ENCODE measurements at regions not wholly inside any gene's neighbourhood (a gene's known extent, or its start where the extent isn't known, plus 50 kb on each side); places are given as distances from the start of the nearest gene placed in this dataset.

DNA sequence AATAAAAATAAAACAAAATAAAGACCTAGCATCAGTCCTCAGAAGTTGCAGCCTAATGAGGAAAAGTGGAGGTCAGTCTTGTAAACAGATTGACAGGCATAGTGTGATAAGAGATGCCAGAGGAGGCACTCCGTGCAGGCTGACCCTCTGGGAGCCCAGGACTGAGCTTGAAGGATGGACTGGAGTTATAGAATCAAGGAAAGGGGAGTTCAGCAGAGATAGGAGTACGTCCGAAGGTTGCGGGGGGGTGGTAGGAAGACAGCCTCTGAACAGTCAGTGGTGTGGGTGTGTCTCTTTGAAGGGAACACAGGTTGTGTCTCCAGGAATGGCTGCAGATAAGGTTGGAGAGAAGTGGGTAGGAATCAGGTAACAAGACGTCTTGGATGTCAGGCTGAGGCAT is 126.1 kb upstream of the CPEB4 start:
- no peak overlapping the region for H3K4me3 ChIP-seq (replicated peaks; ENCODE audit: low read depth, low read length)
- TF ChIP-seq, protein P1, sequence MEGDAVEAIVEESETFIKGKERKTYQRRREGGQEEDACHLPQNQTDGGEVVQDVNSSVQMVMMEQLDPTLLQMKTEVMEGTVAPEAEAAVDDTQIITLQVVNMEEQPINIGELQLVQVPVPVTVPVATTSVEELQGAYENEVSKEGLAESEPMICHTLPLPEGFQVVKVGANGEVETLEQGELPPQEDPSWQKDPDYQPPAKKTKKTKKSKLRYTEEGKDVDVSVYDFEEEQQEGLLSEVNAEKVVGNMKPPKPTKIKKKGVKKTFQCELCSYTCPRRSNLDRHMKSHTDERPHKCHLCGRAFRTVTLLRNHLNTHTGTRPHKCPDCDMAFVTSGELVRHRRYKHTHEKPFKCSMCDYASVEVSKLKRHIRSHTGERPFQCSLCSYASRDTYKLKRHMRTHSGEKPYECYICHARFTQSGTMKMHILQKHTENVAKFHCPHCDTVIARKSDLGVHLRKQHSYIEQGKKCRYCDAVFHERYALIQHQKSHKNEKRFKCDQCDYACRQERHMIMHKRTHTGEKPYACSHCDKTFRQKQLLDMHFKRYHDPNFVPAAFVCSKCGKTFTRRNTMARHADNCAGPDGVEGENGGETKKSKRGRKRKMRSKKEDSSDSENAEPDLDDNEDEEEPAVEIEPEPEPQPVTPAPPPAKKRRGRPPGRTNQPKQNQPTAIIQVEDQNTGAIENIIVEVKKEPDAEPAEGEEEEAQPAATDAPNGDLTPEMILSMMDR (IDR thresholded peaks at IDR 0.05; ENCODE audit: low read depth, low read length, missing control alignments), result no peak
- no peak for DNase-seq (ENCODE audit: extremely low read depth, low read depth)

DNA sequence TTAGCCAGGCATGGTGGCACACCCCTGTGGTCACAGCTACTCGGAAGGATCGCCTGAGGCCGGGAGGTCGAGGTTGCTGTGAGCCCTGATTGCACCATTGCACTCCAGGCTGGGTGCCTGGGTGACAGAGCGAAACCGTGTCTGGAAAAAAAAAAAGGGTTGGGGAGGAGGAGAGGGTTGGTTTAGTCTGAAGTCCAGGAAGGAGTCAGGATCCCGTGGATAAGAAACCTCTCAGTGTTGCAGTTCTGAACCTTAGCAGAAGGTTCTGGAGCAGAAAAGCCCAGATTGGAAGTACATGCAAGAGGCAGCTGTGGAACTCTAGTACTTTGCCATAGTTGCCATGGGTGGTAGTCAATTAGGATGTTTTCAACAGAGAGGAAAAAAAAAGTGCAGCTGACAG is 125.2 kb upstream of the CPEB4 start:
- H3K4me3 ChIP-seq (replicated peaks; ENCODE audit: low read depth, low read length), result no peak overlapping the region
- TF ChIP-seq, protein P1 (IDR thresholded peaks at IDR 0.05; ENCODE audit: low read depth, low read length, missing control alignments), result no peak
- no peak for DNase-seq (ENCODE audit: extremely low read depth, low read depth)

DNA sequence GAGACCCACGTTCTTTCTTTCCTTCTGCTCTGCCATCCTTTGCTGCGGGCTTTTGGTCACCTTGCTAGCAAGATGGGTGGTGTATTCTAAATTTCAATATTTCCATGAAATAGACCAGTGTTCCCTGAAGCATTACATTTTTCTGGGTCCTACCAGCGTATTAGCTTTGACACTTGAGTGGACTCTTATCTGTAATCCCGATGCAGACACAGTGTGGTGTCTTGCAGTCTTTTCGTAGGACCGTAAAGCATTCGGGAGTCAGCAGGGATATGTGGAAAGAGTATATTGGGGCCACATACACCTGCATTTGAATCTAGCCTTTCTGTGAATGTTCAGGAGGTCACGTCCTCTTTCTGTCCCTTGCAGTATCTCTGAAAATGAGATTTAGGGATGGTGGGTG is 124.7 kb upstream of the CPEB4 start:
- DNase-seq (ENCODE audit: extremely low read depth, low read depth), result no peak
- TF ChIP-seq, protein P1 (IDR thresholded peaks at IDR 0.05; ENCODE audit: low read depth, low read length, missing control alignments), result no peak
- H3K4me3 ChIP-seq (replicated peaks; ENCODE audit: low read depth, low read length), result no peak overlapping the region

DNA sequence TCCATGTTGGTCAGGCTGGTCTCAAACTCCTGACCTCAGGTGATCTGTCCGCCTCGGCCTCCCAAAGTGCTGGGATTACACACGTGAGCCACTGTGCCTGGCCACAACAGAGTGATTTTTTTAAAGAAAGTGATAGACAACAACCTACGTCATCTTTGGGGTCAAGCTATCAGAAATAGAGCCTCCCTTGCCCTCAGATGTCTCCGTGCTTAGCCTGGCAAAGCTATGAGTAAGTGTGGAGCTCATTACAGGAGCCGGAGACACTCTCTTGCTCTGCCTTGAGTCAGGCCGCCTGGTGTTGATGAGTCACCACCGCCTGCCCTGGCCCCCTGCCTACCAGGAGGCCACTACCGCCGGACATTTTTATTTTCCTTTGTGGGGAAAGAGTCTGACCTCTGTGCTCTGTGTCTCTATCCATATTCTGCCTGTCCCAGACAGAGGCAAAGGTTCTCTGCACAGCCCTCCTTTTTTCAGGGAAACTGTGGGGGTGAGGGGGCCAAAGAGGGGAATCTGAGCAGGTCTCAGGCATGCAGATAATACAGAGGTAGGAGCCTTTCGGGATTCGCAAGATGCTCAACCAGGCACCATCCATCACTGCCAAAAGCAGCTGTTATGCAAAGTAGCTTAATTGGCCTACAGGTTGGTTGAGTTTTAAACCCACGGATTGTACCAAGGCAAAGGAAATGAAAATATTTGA is 123.7 kb upstream of the CPEB4 start:
- DNase-seq (ENCODE audit: extremely low read depth, low read depth), result peak; percentile 82
- no peak overlapping the region for H3K4me3 ChIP-seq (replicated peaks; ENCODE audit: low read depth, low read length)
- TF ChIP-seq, protein P1 (IDR thresholded peaks at IDR 0.05; ENCODE audit: low read depth, low read length, missing control alignments), result no peak

DNA sequence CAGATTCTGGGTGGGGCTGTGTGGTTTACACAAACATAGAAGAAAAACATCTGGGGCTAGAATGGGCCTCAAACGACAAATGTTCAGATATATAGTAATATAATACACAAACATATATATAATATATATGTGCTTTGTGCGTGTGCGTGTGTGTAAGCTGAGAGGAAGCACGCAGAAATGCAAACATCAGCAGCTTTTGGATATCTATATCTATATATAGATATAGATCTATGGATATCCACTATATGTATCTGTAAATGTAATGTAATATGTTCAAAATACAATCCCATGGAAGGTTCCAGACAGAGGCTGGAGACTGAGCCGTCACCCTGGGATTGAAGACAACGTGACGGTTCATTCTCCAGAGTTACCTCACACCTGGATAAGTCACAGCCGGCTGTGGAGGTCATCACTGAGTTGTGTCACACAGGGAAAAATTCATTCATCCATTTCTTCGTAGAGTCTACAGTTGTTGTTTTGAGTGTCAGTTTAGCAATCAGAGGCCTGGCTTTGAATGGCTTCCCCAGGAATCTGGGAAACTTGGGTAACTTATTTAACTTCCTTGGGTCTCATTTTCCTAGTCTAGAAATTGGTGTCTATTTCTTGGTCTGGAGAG is 123.0 kb upstream of the CPEB4 start:
- DNase-seq (ENCODE audit: extremely low read depth, low read depth), result no peak
- no peak overlapping the region for H3K4me3 ChIP-seq (replicated peaks; ENCODE audit: low read depth, low read length)
- TF ChIP-seq, protein P1 (IDR thresholded peaks at IDR 0.05; ENCODE audit: low read depth, low read length, missing control alignments), result no peak

DNA sequence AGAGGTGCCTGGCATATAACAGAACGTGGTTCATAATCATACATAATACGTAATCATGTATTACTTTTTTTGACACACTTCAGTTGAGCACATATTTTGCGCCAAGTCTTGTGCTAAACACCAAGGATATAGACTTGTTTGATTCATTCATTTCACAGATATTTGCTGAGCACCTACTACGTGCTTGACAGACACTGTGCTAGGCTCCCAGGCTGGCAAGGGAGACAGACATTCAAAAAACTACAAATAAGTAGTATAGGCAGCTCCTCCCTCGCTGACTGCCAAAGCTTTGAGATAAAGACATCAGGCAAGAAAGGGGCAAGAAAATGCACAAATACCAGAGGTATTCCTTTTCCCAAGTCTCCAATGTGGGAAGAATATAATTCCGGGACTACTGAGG is 122.5 kb upstream of the CPEB4 start:
- H3K4me3 ChIP-seq (replicated peaks; ENCODE audit: low read depth, low read length), result no peak overlapping the region
- DNase-seq (ENCODE audit: extremely low read depth, low read depth), result no peak
- TF ChIP-seq, protein P1 (IDR thresholded peaks at IDR 0.05; ENCODE audit: low read depth, low read length, missing control alignments), result no peak

Measured in HFF-Myc (cell line).